H4 (cell line): ENCODE measurements at regions not wholly inside any gene's neighbourhood (a gene's known extent, or its start where the extent isn't known, plus 50 kb on each side); places are given as distances from the start of the nearest gene placed in this dataset.
"Not testable (repeated sequence)": the region's sequence is repeated elsewhere in the genome, so short reads cannot be mapped to it uniquely, and the experiment has no call there.

ENCODE experiments used
- DNase-seq: peaks from one replicate; pipeline ENCODE4 v3.0.0-alpha.2; 2015; ENCODE audit warnings: low spot score

- DNase-seq, result no peak
Measured at GRCh38 chr11:134725716-134726639, 313.9 kb upstream of the B3GAT1 start.

- no peak for DNase-seq
Measured at GRCh38 chr11:134725211-134725610, 313.2 kb upstream of the B3GAT1 start.

- DNase-seq, result no peak
Measured at GRCh38 chr11:134724779-134725140, 312.7 kb upstream of the B3GAT1 start.

- no peak for DNase-seq
Measured at GRCh38 chr11:134724106-134724778, 312.2 kb upstream of the B3GAT1 start.

GRCh38 chr11:134720691-134721070, 308.6 kb upstream of the B3GAT1 start:
- DNase-seq, result not testable (repeated sequence)

GRCh38 chr11:134719940-134720690, 308.1 kb upstream of the B3GAT1 start:
- DNase-seq, result not testable (repeated sequence)

- no peak for DNase-seq
Measured at GRCh38 chr11:134719397-134719796, 307.4 kb upstream of the B3GAT1 start.

GRCh38 chr11:134716582-134716981, 304.5 kb upstream of the B3GAT1 start:
- no peak for DNase-seq

- DNase-seq, result no peak
Measured at GRCh38 chr11:134714021-134714656, 302.1 kb upstream of the B3GAT1 start.

- no peak for DNase-seq
Measured at GRCh38 chr11:134712228-134713145, 300.4 kb upstream of the B3GAT1 start.

- no peak for DNase-seq
Measured at GRCh38 chr11:134711588-134711987, 299.5 kb upstream of the B3GAT1 start.

- no peak for DNase-seq
Measured at GRCh38 chr11:134710861-134711407, 298.9 kb upstream of the B3GAT1 start.

GRCh38 chr11:134705858-134706257, 293.8 kb upstream of the B3GAT1 start:
- no peak for DNase-seq

- DNase-seq, result no peak
Measured at GRCh38 chr11:134702827-134703226, 290.8 kb upstream of the B3GAT1 start.

GRCh38 chr11:134701564-134702165, 289.6 kb upstream of the B3GAT1 start:
- DNase-seq, result no peak

GRCh38 chr11:134700101-134700640, 288.1 kb upstream of the B3GAT1 start:
- peak; percentile 19 for DNase-seq

GRCh38 chr11:134696455-134696854, 284.4 kb upstream of the B3GAT1 start:
- DNase-seq, result no peak

- peak; percentile 33 for DNase-seq
Measured at GRCh38 chr11:134691985-134692384, 279.9 kb upstream of the B3GAT1 start.

- no peak for DNase-seq
Measured at GRCh38 chr11:134691295-134691873, 279.3 kb upstream of the B3GAT1 start.
